GM03348 (cell line): ENCODE measurements at regions not wholly inside any gene's neighbourhood (a gene's known extent, or its start where the extent isn't known, plus 50 kb on each side); places are given as distances from the start of the nearest gene placed in this dataset.
"Not testable (repeated sequence)": the region's sequence is repeated elsewhere in the genome, so short reads cannot be mapped to it uniquely, and the experiment has no call there.

Experiments used
- DNase-seq: peaks from one replicate; pipeline ENCODE4 v3.0.0; 2012; ENCODE audit warnings: low spot score

DNA sequence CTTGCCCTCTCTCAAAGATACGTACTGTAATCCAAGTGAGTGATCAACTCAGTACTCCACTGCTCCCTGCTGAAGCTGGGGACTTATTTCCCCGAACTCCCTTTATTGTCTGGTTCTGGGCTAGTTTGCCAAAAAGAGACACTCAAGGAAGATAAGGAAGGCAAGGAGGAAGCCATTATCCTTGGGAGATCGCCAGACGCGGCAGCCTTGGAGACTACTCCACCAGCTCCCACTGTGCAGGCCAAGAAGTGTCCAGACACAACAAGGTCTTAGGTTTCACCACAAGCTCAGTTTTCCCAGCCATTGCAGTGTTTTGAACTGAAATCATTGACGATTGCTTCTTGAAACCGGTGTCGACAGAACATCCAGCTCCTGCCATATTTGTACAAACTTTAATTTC lies 439.6 kb upstream of the UBE2E3 start:
- no peak for DNase-seq

DNA sequence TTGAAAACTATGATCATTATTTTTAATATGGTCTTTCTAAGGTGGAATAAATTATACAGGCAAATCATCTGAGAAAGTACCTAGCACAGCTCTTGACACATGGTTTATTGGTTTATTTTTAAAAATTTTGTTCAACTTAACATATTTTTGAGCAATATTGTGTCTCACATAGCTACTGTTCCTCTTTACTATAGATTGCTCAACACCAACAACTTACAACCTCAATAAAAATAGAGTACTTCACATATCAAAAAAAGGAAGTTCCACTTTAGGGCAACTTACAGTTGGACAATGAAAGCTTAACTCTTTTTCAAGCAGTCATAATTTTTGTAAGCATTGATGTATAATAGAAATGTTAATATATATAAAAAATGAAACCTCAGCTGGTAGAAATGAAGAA lies 440.9 kb upstream of the UBE2E3 start:
- DNase-seq = no peak

- no peak for DNase-seq
Observed at GRCh38 chr2:180535289-180535688, 445.1 kb upstream of the UBE2E3 start.

- not testable (repeated sequence) for DNase-seq
Observed at GRCh38 chr2:180531787-180532186, 448.6 kb upstream of the UBE2E3 start.

- peak; percentile 2 for DNase-seq
Observed at GRCh38 chr2:180524499-180524898, 455.9 kb upstream of the UBE2E3 start.

DNA sequence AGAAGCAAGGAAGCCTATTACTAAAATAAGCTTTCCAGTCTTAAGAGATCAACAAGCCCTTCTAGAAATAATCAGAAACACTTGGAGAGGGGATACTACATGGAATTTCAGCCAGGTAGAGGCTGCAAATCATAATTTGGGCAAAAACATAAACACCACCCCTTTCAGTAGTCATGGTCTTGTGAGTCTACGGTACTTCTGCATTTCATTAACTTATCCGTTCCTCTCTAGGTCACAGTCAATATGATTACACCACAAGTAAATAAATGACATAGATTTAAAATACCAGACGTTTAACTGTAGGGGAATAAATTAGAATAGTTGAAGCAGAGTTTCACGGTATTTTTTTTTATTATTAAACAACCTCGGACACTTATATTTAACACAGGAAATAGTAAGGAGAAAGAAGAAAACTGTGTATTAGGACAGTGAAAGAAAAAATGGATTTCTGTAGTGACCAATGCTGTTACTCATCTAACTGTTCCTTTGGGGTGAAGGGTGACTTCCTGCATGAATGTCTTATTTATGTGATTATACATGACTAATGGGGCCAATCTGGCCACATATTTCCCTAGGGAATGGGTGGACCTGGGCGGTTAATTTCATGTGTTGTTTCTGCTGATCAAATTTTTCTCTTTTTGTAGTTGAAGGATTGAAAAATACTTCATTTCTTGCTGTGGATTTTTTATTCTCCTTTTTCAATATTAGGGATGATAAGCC lies 456.6 kb upstream of the UBE2E3 start:
- peak; percentile 78 for DNase-seq

DNA sequence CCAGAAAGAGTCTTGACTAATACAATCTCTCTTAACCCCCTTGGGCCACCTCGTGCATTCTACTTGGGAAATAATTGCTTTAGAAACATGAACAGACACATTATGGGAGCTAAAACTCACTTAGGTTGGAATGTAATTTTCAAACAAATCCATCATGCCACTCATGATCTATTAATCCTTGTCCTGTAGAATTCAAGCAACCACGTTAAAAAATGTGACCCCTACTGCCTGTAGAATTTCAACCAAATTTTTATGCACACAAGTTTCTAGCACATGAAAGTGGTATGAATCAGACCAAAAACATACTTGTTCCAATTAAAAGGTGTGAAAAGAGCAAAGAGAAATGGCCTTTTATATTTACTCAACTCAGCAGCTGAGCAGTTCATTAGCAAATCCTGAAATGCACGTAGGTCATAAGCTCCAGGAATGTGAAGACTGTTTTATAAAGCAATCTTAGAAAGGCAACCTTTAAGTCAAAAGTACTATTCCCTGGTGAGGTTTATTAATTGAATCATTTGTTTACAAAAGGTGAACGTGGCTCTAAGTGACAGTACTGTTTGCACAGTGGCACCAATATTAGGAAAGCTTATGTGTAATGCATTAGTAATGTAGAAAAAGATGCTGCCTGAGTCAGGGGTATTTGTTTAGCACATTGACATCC lies 459.4 kb upstream of the UBE2E3 start:
- no peak for DNase-seq

- no peak for DNase-seq
Observed at GRCh38 chr2:180520206-180520605, 460.2 kb upstream of the UBE2E3 start.

DNA sequence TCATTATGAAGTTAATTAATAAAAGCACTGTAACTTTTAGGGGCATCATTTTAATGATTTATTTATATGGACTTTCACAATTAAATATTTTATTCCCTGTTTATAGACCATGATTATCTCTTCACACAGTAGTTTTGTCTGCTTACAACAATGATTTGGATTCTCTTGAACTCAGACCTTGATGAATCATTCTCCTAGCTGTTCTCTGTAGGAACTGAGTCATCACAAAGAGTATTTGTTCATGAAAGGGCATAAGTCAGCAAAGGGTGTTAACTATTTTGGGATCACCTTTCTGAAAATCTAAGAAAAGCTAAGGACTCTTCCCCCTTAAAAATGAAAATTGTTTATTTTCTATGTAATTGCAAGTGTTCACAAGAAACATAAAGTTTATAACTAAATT lies 461.1 kb upstream of the UBE2E3 start:
- peak; percentile 11 for DNase-seq

DNA sequence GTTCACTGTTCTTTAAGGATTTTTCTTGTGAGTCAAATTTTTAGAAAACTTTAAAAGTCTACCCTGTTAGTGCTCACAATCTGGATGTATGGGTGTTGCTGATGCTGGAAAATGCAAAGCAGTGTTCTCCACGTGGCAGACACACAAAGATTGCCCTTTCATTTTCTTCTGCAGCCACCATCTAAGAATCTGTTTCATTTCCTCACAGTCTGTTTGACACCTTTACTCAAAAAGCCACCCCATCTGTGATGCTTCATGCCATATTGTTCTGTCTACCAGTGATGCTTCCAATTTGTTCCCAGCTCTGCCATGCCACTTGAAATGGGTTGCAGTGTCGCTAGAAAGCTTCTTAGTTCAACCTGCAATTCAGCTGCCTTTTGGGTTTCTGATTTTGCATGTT lies 464.2 kb upstream of the UBE2E3 start:
- DNase-seq = no peak

- DNase-seq = no peak
Observed at GRCh38 chr2:180513389-180513788, 467.0 kb upstream of the UBE2E3 start.

GRCh38 chr2:180508458-180508857 lies 471.9 kb upstream of the UBE2E3 start:
- DNase-seq = no peak

DNA sequence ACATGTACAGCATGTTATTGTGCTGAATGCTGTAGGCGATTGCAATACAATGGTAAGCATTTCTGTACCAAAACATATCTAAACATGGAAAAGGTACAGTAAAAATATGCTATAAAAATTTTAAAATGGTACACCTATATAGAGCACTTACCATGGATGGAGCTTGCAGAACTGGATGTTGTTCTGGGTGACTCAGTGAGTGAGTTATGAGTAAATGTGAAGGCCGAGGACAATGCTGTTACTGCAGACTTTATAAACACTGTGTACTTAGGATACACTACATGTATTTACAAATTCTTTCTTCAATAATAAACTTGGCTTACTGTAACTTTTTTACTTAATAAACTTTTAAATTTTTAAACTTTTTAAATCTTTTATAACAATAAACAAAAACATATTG lies 473.4 kb upstream of the UBE2E3 start:
- no peak for DNase-seq

GRCh38 chr2:180505203-180505602 lies 475.2 kb upstream of the UBE2E3 start:
- peak; percentile 17 for DNase-seq

- no peak for DNase-seq
Observed at GRCh38 chr2:180497621-180498152, 482.7 kb upstream of the UBE2E3 start.

DNA sequence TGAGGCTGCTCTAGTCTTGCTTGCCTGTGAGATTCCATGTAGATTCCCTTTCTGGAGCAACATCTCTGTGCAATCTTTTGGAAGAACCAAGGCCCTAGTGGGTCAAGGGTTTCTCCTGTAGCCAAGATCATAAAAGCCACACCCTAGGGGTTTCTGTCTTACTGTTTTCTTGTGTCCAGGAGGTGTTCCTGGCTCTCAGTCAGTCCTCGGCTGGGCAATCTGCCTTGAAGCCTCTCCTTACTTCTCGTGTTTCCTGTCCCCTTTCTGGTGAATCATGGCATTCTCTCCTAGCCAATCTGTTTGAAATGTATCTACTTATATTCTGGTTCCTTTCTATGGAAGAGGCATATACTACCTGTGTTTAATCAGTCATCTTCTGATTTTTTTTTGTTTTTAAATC lies 484.8 kb upstream of the UBE2E3 start:
- peak; percentile 21 for DNase-seq

GRCh38 chr2:180494286-180494685 lies 486.1 kb upstream of the UBE2E3 start:
- DNase-seq = no peak

DNA sequence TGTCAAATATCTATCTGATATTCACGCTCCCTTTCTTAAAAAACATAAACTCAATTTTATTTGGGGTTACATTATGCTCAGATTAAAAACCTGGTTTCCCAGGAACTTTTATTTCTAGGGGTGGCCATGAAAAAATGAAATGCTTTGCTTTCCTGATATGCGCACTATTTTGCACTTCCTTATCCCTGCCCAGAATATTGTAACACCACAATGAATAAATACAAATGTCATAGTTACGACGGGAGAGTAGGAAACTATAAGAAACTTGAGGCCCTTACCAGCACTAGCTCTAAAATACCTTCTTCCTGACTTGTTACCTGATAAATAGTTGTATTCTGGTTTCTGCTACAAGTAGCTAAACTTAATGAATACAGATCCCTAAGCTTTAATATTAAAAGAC lies 475.6 kb upstream of the CWC22 start:
- no peak for DNase-seq

DNA sequence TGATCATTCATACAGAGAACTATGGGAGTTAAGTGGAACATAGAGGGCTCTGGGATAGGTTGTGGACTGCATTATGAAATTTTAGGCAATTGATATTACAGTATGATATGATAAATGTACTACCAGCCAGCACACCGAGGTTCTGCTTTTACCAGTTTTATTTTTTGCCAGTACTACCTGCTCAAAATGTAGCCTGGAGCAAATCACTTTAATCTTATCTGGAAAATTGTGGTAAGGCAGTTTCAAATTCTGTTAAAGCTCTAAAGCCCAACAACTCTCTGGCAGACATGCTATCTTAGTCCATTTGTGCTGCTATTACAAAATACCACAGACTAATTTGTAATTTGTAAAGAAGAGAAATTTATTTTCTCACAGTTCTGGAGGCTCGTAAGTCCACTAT lies 474.9 kb upstream of the CWC22 start:
- no peak for DNase-seq

DNA sequence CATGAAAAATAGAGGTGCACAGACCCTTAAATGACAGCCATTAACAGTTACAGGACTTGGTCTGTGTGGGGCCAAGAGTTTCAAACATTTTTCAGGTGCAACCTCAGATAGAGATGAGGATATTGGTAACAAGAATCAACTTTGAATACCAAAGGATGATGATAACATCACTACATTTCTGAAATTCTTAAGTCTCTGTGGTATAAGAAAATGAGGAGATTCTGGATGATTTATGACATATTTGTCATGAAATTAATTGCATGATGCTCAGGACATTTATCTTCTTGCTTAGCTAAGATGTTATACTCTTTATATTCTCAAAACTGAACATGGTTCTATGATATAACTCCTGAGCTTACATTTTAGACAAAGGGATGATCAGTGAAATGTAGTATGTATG lies 471.8 kb upstream of the CWC22 start:
- peak; percentile 5 for DNase-seq

DNA sequence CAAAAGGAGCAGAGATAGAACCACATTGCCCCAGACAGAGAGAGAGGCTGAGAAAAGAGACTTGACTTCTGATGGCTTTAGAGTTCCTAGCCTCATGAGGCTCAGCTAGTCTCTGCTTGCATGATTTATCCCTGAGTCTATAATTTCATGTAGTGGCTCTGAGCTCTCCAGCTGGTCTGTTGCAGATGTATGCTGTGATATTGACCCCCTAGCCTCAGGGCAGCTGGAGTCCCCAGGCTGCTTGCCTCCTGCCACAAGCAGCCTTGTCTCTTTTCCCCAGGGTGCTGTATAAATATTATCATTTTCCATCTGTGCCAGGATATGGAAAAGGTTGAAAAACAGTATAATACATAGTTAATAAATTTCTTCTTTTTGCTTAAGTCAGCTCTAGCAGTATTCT lies 467.6 kb upstream of the CWC22 start:
- DNase-seq = no peak

DNA sequence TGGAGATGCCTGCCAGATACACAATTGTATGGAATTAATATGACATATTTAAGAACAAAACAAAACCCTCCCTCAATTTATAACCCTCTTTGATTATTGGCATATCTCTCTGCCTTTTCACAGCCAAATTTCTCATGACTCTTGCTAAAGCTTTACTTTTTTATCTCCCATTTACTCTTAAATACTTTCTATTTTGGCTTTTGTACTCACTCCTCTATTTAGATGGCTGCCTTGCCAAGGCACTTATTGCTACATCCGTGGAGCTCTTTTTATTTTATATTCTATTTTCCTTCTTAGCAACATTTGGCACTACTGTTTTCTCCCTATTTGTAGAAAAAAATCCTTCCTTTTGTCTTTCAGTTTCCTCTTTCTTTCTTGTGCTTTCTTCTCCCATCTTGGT lies 466.4 kb upstream of the CWC22 start:
- DNase-seq = no peak

DNA sequence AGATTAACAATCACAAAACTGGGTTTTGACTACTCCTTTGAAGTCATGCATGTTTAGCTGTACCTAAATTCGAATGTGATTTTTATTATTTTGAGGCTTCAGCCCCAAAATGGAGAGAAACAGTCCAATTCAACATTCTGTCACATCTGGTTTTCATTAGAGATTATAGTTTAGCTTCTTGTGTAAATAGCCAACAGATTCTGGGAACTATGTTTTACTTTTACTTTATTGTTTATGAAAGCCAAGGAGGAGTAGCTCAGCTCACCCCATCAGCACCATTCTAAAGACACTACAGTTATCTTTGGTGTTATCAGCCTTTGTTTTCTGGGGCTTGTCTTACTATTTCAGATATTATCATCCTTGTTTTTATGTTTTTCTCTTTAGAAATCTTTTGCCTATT lies 465.0 kb upstream of the CWC22 start:
- peak; percentile 35 for DNase-seq

DNA sequence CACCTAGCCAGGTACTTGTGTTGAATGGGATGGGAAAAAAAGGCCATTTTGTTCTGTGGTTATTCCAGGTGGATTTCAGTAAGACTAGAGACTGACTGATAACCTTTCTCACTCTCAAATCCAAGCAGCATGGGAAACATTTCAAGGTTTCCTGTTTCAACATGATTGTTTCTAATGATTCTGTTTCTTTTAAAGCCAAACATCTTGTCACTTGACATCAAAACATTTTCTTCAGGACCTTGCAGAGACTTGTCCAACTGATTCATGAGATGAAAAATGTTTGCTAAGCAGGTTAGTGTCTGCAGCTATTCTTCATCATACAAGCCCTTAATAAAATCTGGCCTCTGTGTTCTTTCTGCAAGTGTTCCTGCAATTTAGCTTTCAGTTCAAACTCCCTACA lies 456.5 kb upstream of the CWC22 start:
- no peak for DNase-seq
